ENCODE measurements at regions not wholly inside any gene's neighbourhood (a gene's known extent, or its start where the extent isn't known, plus 50 kb on each side); places are given as distances from the start of the nearest gene placed in this dataset.

DNA sequence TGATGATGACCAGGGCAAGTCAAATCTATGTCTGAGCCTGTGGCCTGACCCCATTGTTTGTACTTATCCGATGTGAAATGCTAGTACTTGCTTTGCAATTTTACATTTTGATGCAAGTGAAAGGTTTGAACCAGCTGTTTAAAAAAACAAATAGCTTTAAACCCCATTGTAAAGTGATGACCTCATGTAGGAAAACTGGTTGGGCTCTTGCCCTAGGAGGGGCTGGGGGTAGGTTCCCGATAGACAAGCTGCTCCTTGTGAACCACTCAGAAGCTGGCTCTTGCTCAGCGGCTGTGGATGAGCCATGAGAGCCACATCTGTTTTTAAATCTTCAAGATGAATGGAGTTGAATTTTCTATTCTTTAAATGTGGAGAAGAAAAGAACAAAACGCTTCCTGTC lies 185.3 kb downstream of the WDR11 start:
- Histone ChIP-seq H3K9me3 (no peaks in the 10 kb centered on the region), H3K4me1 (no peaks in the 10 kb centered on the region), H3K36me3 (no peaks in the 10 kb centered on the region), H3K27me3 (peaks cover 0 to 5% (median 0%) of the 10 kb centered on the region in 4 donors), H3K4me3 (no peak overlapping the region), H3K27ac (no peak overlapping the region)
- WGBS, 2 donors: 21 to 27% methylated on average over 4 of the region's 4 CpGs
- DNase-seq (no peak), FAIRE-seq (no peak), ATAC-seq (no peak)
- TF ChIP-seq, protein P1, sequence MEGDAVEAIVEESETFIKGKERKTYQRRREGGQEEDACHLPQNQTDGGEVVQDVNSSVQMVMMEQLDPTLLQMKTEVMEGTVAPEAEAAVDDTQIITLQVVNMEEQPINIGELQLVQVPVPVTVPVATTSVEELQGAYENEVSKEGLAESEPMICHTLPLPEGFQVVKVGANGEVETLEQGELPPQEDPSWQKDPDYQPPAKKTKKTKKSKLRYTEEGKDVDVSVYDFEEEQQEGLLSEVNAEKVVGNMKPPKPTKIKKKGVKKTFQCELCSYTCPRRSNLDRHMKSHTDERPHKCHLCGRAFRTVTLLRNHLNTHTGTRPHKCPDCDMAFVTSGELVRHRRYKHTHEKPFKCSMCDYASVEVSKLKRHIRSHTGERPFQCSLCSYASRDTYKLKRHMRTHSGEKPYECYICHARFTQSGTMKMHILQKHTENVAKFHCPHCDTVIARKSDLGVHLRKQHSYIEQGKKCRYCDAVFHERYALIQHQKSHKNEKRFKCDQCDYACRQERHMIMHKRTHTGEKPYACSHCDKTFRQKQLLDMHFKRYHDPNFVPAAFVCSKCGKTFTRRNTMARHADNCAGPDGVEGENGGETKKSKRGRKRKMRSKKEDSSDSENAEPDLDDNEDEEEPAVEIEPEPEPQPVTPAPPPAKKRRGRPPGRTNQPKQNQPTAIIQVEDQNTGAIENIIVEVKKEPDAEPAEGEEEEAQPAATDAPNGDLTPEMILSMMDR (IDR thresholded peaks at IDR 0.05): no peak
- intact Hi-C loops (cut with DNase I): no loop called here

DNA sequence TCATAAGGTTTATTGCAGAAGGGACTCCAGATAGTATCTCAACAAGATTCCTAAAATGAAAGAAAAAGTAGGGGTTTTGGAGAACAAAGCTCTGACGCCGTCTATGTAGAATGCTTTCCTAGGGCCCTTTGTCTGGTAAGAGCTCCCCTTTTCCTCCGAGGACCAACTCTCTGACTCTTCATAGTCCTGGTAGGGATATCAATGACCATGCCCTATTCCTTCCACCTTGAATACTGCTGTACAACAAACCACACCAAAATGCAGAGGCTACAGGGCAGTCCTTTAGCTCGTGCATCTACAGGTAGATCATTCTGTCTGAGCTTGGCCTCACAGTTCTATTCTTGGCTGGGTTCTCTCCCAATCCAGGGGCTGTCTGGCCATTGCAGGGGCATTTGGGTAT lies 190.3 kb downstream of the WDR11 start:
- ATAC-seq (no peak), DNase-seq (no peak), FAIRE-seq (no peak)
- 71 to 82% methylated on average over 4 of the region's 4 CpGs for WGBS, 2 donors
- no peak overlapping the region for H3K27ac ChIP-seq
- no peaks in the 10 kb centered on the region for H3K9me3 ChIP-seq
- peaks cover 0 to 8% (median 0%) of the 10 kb centered on the region in 4 donors for H3K27me3 ChIP-seq
- no peak overlapping the region for H3K4me3 ChIP-seq
- H3K36me3 ChIP-seq: no peaks in the 10 kb centered on the region
- TF ChIP-seq, protein P1 (IDR thresholded peaks at IDR 0.05): no peak
- intact Hi-C loops (cut with DNase I): no loop called here
- H3K4me1 ChIP-seq: no peaks in the 10 kb centered on the region

DNA sequence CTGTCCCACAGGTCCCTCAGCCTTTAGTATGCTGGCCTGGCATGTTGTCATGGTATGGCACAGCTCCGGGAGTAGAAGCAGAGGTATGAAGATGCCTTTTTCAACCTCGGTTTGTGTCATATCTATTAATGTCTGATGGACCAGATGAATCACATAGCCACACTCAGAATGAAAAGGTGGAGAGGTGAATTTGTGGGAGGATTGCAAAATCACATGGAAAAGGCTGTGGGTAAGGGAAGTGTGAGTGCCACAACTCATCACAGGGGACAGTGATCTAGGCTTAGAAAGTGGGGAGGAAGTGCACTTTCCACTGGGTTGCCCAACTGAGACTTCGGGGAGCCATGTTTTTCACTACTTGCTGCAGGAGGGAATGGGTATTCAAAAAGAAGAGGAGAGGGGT lies 190.7 kb downstream of the WDR11 start:
- ATAC-seq (no peak), DNase-seq (no peak), FAIRE-seq (no peak)
- intact Hi-C loops (cut with DNase I): no loop called here
- no peaks in the 10 kb centered on the region for H3K4me1 ChIP-seq
- peaks cover 0 to 8% (median 0%) of the 10 kb centered on the region in 4 donors for H3K27me3 ChIP-seq
- TF ChIP-seq, protein P1 (IDR thresholded peaks at IDR 0.05): no peak
- 58 to 80% methylated on average over 3 of the region's 3 CpGs for WGBS, 2 donors
- no peaks in the 10 kb centered on the region for H3K36me3 ChIP-seq
- H3K27ac ChIP-seq: no peak overlapping the region
- H3K9me3 ChIP-seq: no peaks in the 10 kb centered on the region
- no peak overlapping the region for H3K4me3 ChIP-seq

DNA sequence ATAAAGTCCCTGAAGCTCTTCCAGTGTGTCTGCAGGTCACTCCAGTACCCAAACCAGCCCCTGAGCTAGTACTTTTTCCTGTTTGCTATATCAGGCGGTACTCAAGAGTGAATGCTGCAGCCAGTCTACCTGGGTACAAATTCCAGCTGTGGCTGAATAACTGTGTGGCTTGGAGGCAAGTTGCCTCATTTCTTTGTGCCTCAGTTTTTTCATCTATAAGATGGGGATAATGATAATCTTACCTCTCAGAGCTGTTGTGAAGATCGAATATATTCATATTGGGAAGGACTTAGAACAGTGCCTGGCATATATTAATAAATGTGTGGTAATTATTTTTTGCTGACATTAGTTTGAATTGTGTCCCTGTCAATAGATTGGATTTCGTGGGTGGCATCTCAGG lies 191.2 kb downstream of the WDR11 start:
- DNase-seq (no peak), ATAC-seq (no peak), FAIRE-seq (no peak)
- intact Hi-C loops (cut with DNase I): no loop called here
- H3K27me3 ChIP-seq: peaks cover 0 to 8% (median 0%) of the 10 kb centered on the region in 4 donors
- no peak overlapping the region for H3K4me3 ChIP-seq
- no peaks in the 10 kb centered on the region for H3K4me1 ChIP-seq
- H3K9me3 ChIP-seq: no peaks in the 10 kb centered on the region
- WGBS, 2 donors: 67 to 78% methylated on average over 3 of the region's 3 CpGs
- no peak overlapping the region for H3K27ac ChIP-seq
- TF ChIP-seq, protein P1 (IDR thresholded peaks at IDR 0.05): no peak
- no peaks in the 10 kb centered on the region for H3K36me3 ChIP-seq

DNA sequence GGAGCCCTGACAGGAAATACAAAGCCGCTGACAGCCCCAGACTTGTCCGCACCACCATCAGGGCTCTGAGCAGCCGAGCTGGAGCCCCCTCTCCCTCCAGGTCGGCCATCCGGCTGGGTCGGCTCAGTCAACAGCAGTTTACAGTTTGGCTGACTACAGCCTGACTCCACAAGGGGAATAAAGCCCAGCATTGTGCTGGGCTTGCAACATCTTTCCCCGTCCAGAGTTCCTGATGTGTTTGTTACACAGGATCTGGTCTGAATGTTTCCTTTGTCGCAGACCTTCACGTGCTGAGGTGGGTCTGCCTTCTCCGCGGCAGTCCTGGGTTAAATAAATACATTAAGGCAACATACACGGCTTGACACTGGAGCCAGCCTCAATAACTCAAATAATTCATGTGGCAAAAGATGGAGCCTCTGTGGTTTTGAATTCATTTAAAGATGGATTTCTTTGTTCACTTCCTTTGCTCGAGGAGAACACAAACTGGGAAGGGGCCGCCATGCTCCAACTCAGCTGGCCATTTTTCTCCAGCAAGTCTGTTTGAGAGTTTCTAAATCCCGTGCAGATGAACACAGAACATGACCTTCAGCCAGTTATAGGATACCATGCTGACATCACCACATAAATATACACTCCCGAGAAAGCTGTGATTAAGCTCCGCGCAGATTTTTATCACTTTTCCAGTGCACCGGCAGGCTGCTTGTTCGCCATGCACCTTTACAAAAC lies 192.1 kb downstream of the WDR11 start:
- no peaks in the 10 kb centered on the region for H3K9me3 ChIP-seq
- FAIRE-seq: no peak
- WGBS, 2 donors: 25% methylated on average over 20 of the region's 20 CpGs
- H3K27me3 ChIP-seq: peaks cover 0 to 8% (median 0%) of the 10 kb centered on the region in 4 donors
- peak in 3 of 4 donors; percentile 30 to 71 (median 54) for ATAC-seq
- no peak for DNase-seq
- H3K4me3 ChIP-seq: no peak overlapping the region
- intact Hi-C loops (cut with DNase I): no loop called here
- no peaks in the 10 kb centered on the region for H3K4me1 ChIP-seq
- no peak overlapping the region for H3K27ac ChIP-seq
- TF ChIP-seq, protein P1 (IDR thresholded peaks at IDR 0.05): no peak
- no peaks in the 10 kb centered on the region for H3K36me3 ChIP-seq
